ENCODE measurements at regions not wholly inside any gene's neighbourhood (a gene's known extent, or its start where the extent isn't known, plus 50 kb on each side); places are given as distances from the start of the nearest gene placed in this dataset.

- no peak for DNase-seq (ENCODE audit: low read depth)
These were observed 151.5 kb upstream of the PARP11 start for GRCh38 chr12:4024701-4025100.

GRCh38 chr12:4015225-4016091 lies 142.3 kb upstream of the PARP11 start:
- DNase-seq (ENCODE audit: low read depth): no peak

- DNase-seq (ENCODE audit: low read depth): no peak
These were observed 141.6 kb upstream of the PARP11 start for GRCh38 chr12:4014858-4015224.

GRCh38 chr12:4014444-4014843 lies 141.2 kb upstream of the PARP11 start:
- DNase-seq (ENCODE audit: low read depth): no peak

GRCh38 chr12:4012977-4013968 lies 140.1 kb upstream of the PARP11 start:
- no peak for DNase-seq (ENCODE audit: low read depth)

- DNase-seq (ENCODE audit: low read depth): no peak
These were observed 138.9 kb upstream of the PARP11 start for GRCh38 chr12:4012073-4012472.

- DNase-seq (ENCODE audit: low read depth): no peak
These were observed 138.4 kb upstream of the PARP11 start for GRCh38 chr12:4011597-4011996.

- DNase-seq (ENCODE audit: low read depth): no peak
These were observed 136.9 kb upstream of the PARP11 start for GRCh38 chr12:4009979-4010704.

GRCh38 chr12:4006743-4007142 lies 133.5 kb upstream of the PARP11 start:
- DNase-seq (ENCODE audit: low read depth): no peak

GRCh38 chr12:4005851-4006430 lies 132.7 kb upstream of the PARP11 start:
- DNase-seq (ENCODE audit: low read depth): no peak

- DNase-seq (ENCODE audit: low read depth): no peak
These were observed 130.4 kb upstream of the PARP11 start for GRCh38 chr12:4003576-4003975.

GRCh38 chr12:4002601-4003000 lies 129.4 kb upstream of the PARP11 start:
- no peak for DNase-seq (ENCODE audit: low read depth)

- no peak for DNase-seq (ENCODE audit: low read depth)
These were observed 128.6 kb upstream of the PARP11 start for GRCh38 chr12:4001841-4002240.

- no peak for DNase-seq (ENCODE audit: low read depth)
These were observed 127.8 kb upstream of the PARP11 start for GRCh38 chr12:4001031-4001430.

- no peak for DNase-seq (ENCODE audit: low read depth)
These were observed 126.7 kb upstream of the PARP11 start for GRCh38 chr12:3999904-4000303.

GRCh38 chr12:3998968-3999792 lies 126.0 kb upstream of the PARP11 start:
- no peak for DNase-seq (ENCODE audit: low read depth)

GRCh38 chr12:3998397-3998796 lies 125.2 kb upstream of the PARP11 start:
- DNase-seq (ENCODE audit: low read depth): no peak

GRCh38 chr12:3996322-3996721 lies 123.1 kb upstream of the PARP11 start:
- DNase-seq (ENCODE audit: low read depth): no peak

GRCh38 chr12:3995306-3995705 lies 122.1 kb upstream of the PARP11 start:
- no peak for DNase-seq (ENCODE audit: low read depth)

- DNase-seq (ENCODE audit: low read depth): no peak
These were observed 121.3 kb upstream of the PARP11 start for GRCh38 chr12:3994500-3994899.

GRCh38 chr12:3992945-3993344 lies 119.7 kb upstream of the PARP11 start:
- no peak for DNase-seq (ENCODE audit: low read depth)

Measured in activated T-helper 1 cell treated with Interleukin-2 at 50 U/mL for 16 hours (primary cell).